HG03342 (cell line): ENCODE measurements at regions not wholly inside any gene's neighbourhood (a gene's known extent, or its start where the extent isn't known, plus 50 kb on each side); places are given as distances from the start of the nearest gene placed in this dataset.
A peak's percentile ranks its signal among the peaks of the same experiment; 100 is the strongest.

Experiments used
- ATAC-seq: cut with Tn5 transposase; IDR thresholded peaks from one replicate; pipeline ENCODE4 v1.9.1; 2021; ENCODE audit warnings: mild to moderate bottlenecking, moderate library complexity; ENCODE audit not compliant: unreplicated experiment

DNA sequence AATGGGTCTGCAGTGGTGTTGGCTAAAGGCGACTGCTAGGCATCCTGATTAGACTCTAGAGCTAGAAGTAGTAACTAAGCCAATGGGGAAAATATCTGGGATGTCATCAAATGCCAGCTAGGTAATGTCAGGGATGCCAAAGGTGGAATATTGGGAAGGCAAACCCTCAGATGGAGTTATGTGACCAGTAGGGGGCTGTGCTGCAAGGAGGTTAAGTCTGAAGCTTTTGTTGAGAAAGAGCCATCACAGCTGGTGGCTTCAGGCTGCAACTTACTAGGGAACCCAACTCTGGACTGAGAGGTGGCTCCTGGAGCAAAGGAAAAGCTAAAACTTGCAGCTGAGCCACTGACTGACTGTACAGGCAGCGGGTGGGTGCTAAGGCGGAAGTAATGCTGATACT is 576.9 kb upstream of the GHITM start:
- ATAC-seq: no peak

DNA sequence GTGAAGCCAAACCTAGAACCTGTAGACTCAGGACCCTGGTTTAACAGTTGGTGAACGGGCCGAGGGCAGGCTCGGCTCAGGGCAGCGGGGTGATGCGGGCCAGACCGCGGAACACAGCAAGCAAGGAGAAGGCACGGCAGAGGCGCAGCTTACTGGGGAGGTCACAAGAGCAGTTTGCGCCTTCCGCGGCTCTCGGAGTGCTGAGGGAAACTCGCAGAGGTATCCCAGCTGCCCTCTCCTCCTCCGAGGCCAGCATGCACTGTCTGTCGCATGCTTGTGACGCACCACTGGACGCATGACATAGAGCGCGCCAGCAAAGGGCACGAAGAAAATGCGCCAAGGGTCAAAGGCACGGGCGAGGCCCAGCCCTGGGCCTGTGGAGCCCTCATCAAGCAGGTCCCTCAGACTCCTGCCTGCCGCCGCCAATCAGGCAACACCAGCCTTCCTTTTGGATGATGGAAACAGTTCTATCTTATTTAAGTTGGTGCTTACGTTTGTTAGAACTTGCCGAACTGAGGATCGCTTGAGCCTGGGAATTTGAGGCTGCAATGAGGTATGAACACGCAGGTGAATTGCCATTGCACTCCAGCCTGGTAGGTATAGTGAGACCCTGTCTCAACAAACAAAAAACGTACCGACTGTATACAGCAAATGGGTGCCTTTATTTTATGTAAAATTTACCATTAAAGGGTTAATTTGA is 574.3 kb upstream of the GHITM start:
- ATAC-seq: no peak

DNA sequence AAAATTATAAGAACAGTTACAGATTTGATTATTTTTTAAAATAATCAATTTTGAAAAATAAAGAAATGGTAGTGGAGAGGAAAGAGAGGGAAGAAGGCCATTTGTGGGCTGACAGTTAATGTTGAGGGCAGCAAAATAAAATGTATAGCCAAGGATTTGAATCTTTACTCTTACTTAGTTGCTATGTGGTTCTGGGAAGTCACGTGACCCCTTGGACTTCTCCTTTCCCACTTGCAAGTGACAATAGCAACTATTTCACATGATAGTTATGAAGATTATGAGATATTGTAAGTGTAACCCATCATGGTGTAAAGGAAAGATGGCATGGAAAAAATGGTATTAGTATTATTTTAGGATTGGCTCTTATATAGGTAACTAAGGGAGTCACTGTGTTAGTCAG is 567.3 kb upstream of the GHITM start:
- no peak for ATAC-seq

DNA sequence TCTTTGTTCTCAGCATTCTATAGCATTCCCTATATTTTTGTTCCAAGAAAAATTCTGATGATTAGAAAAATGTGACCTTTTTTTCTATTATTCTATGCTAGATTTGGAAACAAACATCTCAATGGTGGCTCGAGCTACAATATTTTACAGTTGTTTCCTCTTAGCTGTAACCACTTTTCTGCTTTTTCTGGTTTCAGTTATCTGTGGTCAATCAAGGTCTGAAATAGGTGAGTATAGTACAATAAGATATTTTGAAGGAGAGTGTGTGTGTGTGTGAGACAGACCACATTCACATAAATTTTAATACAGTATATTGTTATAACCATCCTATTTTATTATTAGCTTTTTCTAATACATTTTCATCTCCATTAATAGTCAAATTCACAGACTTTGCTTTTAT is 564.5 kb upstream of the GHITM start:
- ATAC-seq: no peak

GRCh38 chr10:83577421-83577820 is 561.9 kb upstream of the GHITM start:
- no peak for ATAC-seq

GRCh38 chr10:83580373-83581012 is 558.8 kb upstream of the GHITM start:
- no peak for ATAC-seq

GRCh38 chr10:83582407-83583095 is 556.8 kb upstream of the GHITM start:
- no peak for ATAC-seq

- ATAC-seq: no peak
Observed at GRCh38 chr10:83585686-83586085, 553.6 kb upstream of the GHITM start.

- no peak for ATAC-seq
Observed at GRCh38 chr10:83592337-83592935, 546.9 kb upstream of the GHITM start.

GRCh38 chr10:83603708-83604107 is 535.6 kb upstream of the GHITM start:
- ATAC-seq: peak; percentile 95

GRCh38 chr10:83605783-83606630 is 533.3 kb upstream of the GHITM start:
- ATAC-seq: no peak

DNA sequence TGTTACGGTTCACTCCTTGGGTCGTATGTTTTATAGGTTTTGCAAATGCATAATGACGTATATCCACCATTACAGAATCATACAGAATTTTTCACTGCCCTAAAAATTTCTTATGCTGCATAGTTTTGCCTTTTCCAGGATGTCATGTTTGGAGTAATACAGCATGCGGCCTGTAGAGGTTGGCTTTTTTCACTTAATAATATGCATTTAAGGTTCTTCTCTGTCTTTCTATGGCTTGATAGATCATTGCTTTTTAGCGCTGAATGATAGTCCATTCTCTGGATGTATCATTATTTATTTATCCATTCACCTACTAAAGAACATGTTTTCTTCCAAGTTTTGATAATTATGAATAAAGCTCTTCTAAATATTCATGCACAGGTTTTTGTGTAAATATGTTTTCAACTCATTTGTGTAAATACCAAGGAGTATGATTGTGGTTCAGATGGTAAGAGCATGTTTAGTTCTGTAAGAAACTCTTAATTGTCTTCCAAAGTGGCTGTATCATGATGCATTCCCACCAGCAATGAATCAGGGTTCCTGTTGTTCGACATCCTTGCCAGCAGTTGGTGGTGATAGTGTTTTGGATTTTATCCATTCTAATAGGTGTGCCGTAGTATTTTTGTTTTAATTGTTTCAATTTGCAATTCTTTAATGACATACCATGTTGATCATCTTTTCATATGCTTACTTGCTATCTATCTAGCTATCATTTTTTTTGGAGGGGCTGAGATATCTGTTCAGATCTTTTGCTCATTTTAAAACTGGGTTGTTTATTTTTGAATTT is 531.2 kb upstream of the GHITM start:
- ATAC-seq: no peak

GRCh38 chr10:83612050-83612449 is 527.3 kb upstream of the GHITM start:
- ATAC-seq: no peak

DNA sequence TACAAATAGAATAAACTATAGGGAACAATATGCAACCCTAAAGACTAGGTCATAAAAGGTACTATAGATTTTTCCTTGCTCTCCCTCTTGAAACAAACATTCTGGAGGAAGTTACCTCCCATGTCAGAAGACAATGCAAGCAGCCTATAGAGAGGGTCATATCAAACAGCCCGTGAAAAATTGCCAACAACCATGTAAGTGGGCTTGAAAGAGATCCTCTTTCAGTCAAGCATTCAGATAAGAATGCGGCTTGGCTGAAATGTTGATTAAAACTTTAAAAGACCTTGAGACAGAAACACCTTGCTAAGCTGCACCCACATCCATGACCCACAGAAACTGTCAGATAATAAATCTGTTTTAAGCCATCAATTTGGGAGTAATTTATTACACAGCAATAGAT is 526.6 kb upstream of the GHITM start:
- no peak for ATAC-seq

GRCh38 chr10:83617172-83617571 is 522.1 kb upstream of the GHITM start:
- ATAC-seq: no peak

- ATAC-seq: no peak
Observed at GRCh38 chr10:83617692-83618545, 521.4 kb upstream of the GHITM start.

DNA sequence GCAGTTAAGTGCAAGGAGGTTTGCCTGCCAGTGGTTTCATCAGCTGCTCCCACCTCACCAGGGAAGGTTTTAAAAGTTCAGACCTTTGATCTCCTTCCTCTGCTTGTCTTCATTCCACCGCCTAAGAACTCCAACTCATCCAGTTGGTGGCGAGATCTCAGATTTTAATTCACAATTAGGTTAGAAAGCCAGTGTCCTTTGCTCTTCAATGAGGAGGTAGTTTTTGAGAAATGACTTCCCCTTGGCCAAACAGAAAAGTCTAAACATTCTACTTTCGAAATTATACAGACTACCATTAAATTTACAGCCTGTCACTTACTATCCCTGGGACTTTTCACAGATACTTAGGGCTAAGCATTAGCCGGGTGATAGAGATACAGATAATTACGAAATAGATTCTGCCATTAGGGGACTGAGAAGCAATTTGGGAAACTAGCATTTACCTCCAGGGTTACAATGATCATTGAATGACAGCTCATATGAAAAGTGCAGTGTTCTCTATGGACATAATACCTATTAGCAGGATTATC is 513.4 kb upstream of the GHITM start:
- no peak for ATAC-seq

DNA sequence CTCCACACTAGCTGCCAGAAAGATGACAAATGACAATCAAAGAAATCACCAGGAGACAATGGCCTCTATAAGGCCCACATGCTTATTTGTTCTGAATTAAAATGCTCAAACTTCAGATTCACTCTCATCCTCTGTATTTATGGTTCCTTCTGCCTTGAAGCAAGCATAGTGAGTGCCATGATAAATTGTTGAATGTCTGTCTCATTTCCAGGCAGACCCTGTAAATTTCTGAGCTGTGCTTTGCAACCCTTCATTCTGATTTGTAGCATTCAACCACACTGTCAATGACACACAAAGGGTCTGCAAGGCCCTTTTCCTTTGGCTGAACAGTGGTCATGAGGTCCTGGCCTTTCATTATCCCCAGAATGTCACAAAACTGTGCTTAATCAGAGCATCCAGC is 506.6 kb upstream of the GHITM start:
- ATAC-seq: no peak

DNA sequence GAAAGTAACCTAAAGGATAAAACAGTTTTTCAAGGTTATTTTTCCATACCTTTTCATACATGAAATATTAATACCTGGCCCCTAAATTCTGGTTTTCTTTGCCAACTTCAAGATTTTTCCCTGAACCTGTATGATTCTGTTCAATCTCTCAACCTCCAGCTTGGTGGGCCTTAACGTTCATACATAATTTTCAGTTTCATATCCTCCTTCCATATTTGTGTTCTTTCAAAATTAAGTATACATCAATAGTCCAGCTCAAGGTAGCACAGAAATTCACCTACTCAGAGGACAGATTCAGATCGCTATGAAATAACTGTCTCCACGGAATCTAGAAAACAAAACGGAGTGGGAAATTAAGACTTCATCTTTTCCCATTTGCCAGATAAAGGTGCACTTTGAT is 505.8 kb upstream of the GHITM start:
- ATAC-seq: no peak
